GM23338 (cell line): ENCODE measurements at regions not wholly inside any gene's neighbourhood (a gene's known extent, or its start where the extent isn't known, plus 50 kb on each side); places are given as distances from the start of the nearest gene placed in this dataset.

Source experiments
- ATAC-seq: fragments of 200-7000 bp; cut with Tn5 transposase; 3 replicates; pipeline ENCODE4 v1.9.1; 2020
- DNase-seq: peaks from one replicate; pipeline ENCODE4 v3.0.0-alpha.2; 2015; ENCODE audit warnings: low spot score
- H2AFZ ChIP-seq: fragments of 200-600 bp; sonication (generic); 2 replicates; pipeline ENCODE4 v1.8.0; 2016; ENCODE audit warnings: antibody characterized with exemption, mild to moderate bottlenecking, moderate library complexity
- H3F3A ChIP-seq: fragments of 200-600 bp; sonication (generic); replicated peaks from 2 replicates; pipeline ENCODE4 v1.8.0; 2017; ENCODE audit warnings: antibody characterized with exemption, mixed run types, low read depth
- H3K27ac ChIP-seq: fragments of 200-600 bp; sonication (generic); 2 replicates; pipeline ENCODE4 v1.6.1; 2016; ENCODE audit warnings: low read depth
- H3K27me3 ChIP-seq: fragments of 200-600 bp; sonication (generic); 2 replicates; pipeline ENCODE4 v1.8.0; 2016; ENCODE audit warnings: mild to moderate bottlenecking, mixed run types, moderate library complexity; ENCODE audit not compliant: insufficient read depth
- H3K36me3 ChIP-seq: fragments of 200-600 bp; sonication (generic); 2 replicates; pipeline ENCODE4 v1.8.0; 2016; ENCODE audit warnings: mild to moderate bottlenecking; ENCODE audit not compliant: insufficient read depth
- H3K4me1 ChIP-seq: fragments of 200-600 bp; sonication (generic); 2 replicates; pipeline ENCODE4 v1.8.0; 2016; ENCODE audit warnings: mild to moderate bottlenecking, moderate library complexity; ENCODE audit not compliant: insufficient read depth
- H3K4me2 ChIP-seq: fragments of 200-600 bp; sonication (generic); 2 replicates; pipeline ENCODE4 v1.7.1; 2017; ENCODE audit warnings: mixed run types
- H3K4me3 ChIP-seq: fragments of 200-600 bp; sonication (generic); 2 replicates; pipeline ENCODE4 v1.6.1; 2016; ENCODE audit warnings: mixed run types
- H3K79me2 ChIP-seq: fragments of 200-600 bp; sonication (generic); replicated peaks from 2 replicates; pipeline ENCODE4 v1.8.0; 2017; ENCODE audit warnings: mild to moderate bottlenecking; ENCODE audit not compliant: insufficient read depth
- H3K9me2 ChIP-seq: fragments of 200-600 bp; sonication (generic); 2 replicates; pipeline ENCODE4 v1.8.0; 2017; ENCODE audit not compliant: insufficient read depth
- H4K20me1 ChIP-seq: fragments of 200-600 bp; sonication (generic); replicated peaks from 2 replicates; pipeline ENCODE4 v1.8.0; 2017; ENCODE audit warnings: mild to moderate bottlenecking; ENCODE audit not compliant: insufficient read depth
- H3K27ac Mint-ChIP-seq: 2 replicates; pipeline ENCODE4 v1.8.0; 2020; ENCODE audit warnings: inconsistent platforms, mild to moderate bottlenecking, moderate library complexity, mixed read lengths
- H3K27me3 Mint-ChIP-seq: 3 replicates; pipeline ENCODE4 v1.8.0; 2022; ENCODE audit warnings: low read depth, mild to moderate bottlenecking, moderate library complexity, mixed read lengths, inconsistent platforms; ENCODE audit not compliant: insufficient read depth, poor library complexity
- H3K36me3 Mint-ChIP-seq: 3 replicates; pipeline ENCODE4 v1.8.0; 2021; ENCODE audit warnings: low read depth, mild to moderate bottlenecking, inconsistent platforms, moderate library complexity, mixed read lengths
- H3K4me1 Mint-ChIP-seq: 3 replicates; pipeline ENCODE4 v1.8.0; 2020; ENCODE audit warnings: mild to moderate bottlenecking, inconsistent platforms, mixed read lengths
- H3K4me3 Mint-ChIP-seq: 3 replicates; pipeline ENCODE4 v1.8.0; 2021; ENCODE audit warnings: moderate library complexity, mild to moderate bottlenecking, inconsistent platforms, mixed read lengths
- H3K9me3 Mint-ChIP-seq: 3 replicates; pipeline ENCODE4 v1.8.0; 2020; ENCODE audit warnings: moderate library complexity, mild to moderate bottlenecking, inconsistent platforms, mixed read lengths
- CREB1 ChIP-seq: fragments of 250-450 bp; sonication (Bioruptor Pico); IDR thresholded peaks from 2 replicates; pipeline ENCODE4 v1.5.0; 2020; ENCODE audit warnings: low read depth, mild to moderate bottlenecking, moderate library complexity
- EZH2 ChIP-seq: fragments of 200-600 bp; sonication (generic); IDR thresholded peaks from one replicate; pipeline ENCODE4 v1.8.0; 2017; ENCODE audit warnings: antibody characterized with exemption, mild to moderate bottlenecking, low read depth; ENCODE audit not compliant: unreplicated experiment
- EZH2phosphoT487 ChIP-seq: fragments of 200-600 bp; sonication (generic); IDR thresholded peaks from one replicate; pipeline ENCODE4 v1.8.1; 2018; ENCODE audit warnings: antibody characterized with exemption; ENCODE audit not compliant: unreplicated experiment
- JUNB ChIP-seq: IDR thresholded peaks from one replicate; pipeline ENCODE4 v1.6.1; 2016; ENCODE audit warnings: antibody characterized with exemption; ENCODE audit not compliant: unreplicated experiment
- NANOG ChIP-seq: IDR thresholded peaks from 2 replicates; pipeline ENCODE4 v1.6.1; 2016; ENCODE audit warnings: antibody characterized with exemption, borderline replicate concordance
- POLR2AphosphoS5 ChIP-seq: IDR thresholded peaks from 2 replicates; pipeline ENCODE4 v1.6.1; 2016; ENCODE audit warnings: antibody characterized with exemption, low read depth
- STAT1 ChIP-seq: IDR thresholded peaks from one replicate; pipeline ENCODE4 v1.6.1; 2016; ENCODE audit warnings: antibody characterized with exemption; ENCODE audit not compliant: unreplicated experiment
- ZNF114 ChIP-seq: fragments of 250-450 bp; sonication (Bioruptor Pico); IDR thresholded peaks from 2 replicates; pipeline ENCODE4 v1.5.0; 2020; ENCODE audit warnings: mild to moderate bottlenecking, moderate library complexity
- ZNF331 ChIP-seq: fragments of 250-450 bp; sonication (Bioruptor Pico); IDR thresholded peaks from 2 replicates; pipeline ENCODE4 v1.5.0; 2020; ENCODE audit warnings: low read depth, mild to moderate bottlenecking, moderate library complexity
- ZNF462 ChIP-seq: fragments of 250-450 bp; sonication (Bioruptor Pico); IDR thresholded peaks from 2 replicates; pipeline ENCODE4 v1.5.0; 2020; ENCODE audit warnings: mild to moderate bottlenecking, moderate library complexity
- TF ChIP-seq, protein P1 (sequence below), 2 experiments: fragments of 200-600 bp in 1 of 2; sonication (generic) in 1 of 2; conservative IDR thresholded peaks; 2 replicates each; pipeline versions ENCODE4 v1.5.1 to v1.6.1; 2016 to 2017; ENCODE audit warnings: antibody characterized with exemption in 2 of 2, low read depth in 2 of 2, mild to moderate bottlenecking in 2 of 2, moderate library complexity in 1 of 2
- TF ChIP-seq, protein P2 (sequence below): IDR thresholded peaks from one replicate; pipeline ENCODE4 v1.6.1; 2018; ENCODE audit warnings: antibody characterized with exemption; ENCODE audit not compliant: unreplicated experiment
- TF ChIP-seq, protein P3 (sequence below): IDR thresholded peaks from 2 replicates; pipeline ENCODE4 v1.6.1; 2016; ENCODE audit warnings: antibody characterized with exemption

DNA sequence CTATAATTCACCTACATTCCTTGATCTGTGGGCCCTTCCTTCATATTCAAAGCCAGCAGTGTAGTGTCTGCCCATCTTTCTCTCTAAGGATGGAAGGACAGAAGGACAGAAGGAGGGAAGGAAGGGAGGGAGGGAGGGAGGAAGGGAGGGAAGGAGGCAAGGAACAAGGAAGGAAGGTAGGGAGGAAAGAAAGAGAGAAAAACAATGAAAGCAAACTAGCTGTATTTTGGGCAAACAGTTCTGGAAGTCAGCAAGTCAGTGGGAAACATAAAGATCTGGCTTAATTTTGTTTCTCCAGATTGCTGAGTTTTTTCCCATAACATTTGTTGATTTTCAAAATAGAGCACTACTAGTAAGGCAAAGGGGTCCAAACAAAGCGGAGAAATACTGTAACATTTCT lies 555.2 kb upstream of the EPHA5 start:
- DNase-seq (no peak), ATAC-seq (no peak)
- no peaks in the 10 kb centered on the region for H3K36me3 ChIP-seq
- no peaks in the 10 kb centered on the region for H3K9me2 ChIP-seq
- H3K27ac ChIP-seq, result no peak overlapping the region
- TF ChIP-seq, protein P1, sequence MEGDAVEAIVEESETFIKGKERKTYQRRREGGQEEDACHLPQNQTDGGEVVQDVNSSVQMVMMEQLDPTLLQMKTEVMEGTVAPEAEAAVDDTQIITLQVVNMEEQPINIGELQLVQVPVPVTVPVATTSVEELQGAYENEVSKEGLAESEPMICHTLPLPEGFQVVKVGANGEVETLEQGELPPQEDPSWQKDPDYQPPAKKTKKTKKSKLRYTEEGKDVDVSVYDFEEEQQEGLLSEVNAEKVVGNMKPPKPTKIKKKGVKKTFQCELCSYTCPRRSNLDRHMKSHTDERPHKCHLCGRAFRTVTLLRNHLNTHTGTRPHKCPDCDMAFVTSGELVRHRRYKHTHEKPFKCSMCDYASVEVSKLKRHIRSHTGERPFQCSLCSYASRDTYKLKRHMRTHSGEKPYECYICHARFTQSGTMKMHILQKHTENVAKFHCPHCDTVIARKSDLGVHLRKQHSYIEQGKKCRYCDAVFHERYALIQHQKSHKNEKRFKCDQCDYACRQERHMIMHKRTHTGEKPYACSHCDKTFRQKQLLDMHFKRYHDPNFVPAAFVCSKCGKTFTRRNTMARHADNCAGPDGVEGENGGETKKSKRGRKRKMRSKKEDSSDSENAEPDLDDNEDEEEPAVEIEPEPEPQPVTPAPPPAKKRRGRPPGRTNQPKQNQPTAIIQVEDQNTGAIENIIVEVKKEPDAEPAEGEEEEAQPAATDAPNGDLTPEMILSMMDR (conservative IDR thresholded peaks at IDR 0.05; ENCODE audit: low read depth in 2 of 2), result no peak
- no peak for TF ChIP-seq NANOG
- no peak for TF ChIP-seq POLR2AphosphoS5
- no peak for TF ChIP-seq ZNF114 (CRISPR knock-in tag)
- no peak for TF ChIP-seq STAT1
- TF ChIP-seq ZNF331 (CRISPR knock-in tag), result no peak
- TF ChIP-seq ZNF462 (CRISPR knock-in tag), result no peak
- TF ChIP-seq, protein P2, sequence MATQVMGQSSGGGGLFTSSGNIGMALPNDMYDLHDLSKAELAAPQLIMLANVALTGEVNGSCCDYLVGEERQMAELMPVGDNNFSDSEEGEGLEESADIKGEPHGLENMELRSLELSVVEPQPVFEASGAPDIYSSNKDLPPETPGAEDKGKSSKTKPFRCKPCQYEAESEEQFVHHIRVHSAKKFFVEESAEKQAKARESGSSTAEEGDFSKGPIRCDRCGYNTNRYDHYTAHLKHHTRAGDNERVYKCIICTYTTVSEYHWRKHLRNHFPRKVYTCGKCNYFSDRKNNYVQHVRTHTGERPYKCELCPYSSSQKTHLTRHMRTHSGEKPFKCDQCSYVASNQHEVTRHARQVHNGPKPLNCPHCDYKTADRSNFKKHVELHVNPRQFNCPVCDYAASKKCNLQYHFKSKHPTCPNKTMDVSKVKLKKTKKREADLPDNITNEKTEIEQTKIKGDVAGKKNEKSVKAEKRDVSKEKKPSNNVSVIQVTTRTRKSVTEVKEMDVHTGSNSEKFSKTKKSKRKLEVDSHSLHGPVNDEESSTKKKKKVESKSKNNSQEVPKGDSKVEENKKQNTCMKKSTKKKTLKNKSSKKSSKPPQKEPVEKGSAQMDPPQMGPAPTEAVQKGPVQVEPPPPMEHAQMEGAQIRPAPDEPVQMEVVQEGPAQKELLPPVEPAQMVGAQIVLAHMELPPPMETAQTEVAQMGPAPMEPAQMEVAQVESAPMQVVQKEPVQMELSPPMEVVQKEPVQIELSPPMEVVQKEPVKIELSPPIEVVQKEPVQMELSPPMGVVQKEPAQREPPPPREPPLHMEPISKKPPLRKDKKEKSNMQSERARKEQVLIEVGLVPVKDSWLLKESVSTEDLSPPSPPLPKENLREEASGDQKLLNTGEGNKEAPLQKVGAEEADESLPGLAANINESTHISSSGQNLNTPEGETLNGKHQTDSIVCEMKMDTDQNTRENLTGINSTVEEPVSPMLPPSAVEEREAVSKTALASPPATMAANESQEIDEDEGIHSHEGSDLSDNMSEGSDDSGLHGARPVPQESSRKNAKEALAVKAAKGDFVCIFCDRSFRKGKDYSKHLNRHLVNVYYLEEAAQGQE, result no peak
- no peak for TF ChIP-seq JUNB
- TF ChIP-seq, protein P3, sequence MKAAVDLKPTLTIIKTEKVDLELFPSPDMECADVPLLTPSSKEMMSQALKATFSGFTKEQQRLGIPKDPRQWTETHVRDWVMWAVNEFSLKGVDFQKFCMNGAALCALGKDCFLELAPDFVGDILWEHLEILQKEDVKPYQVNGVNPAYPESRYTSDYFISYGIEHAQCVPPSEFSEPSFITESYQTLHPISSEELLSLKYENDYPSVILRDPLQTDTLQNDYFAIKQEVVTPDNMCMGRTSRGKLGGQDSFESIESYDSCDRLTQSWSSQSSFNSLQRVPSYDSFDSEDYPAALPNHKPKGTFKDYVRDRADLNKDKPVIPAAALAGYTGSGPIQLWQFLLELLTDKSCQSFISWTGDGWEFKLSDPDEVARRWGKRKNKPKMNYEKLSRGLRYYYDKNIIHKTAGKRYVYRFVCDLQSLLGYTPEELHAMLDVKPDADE, result no peak
- no peak for TF ChIP-seq CREB1 (CRISPR knock-in tag)
- TF ChIP-seq EZH2, result no peak
- TF ChIP-seq EZH2phosphoT487, result no peak
- no peak overlapping the region for H3K4me3 ChIP-seq
- H3K36me3 Mint-ChIP-seq, result no peaks in the 10 kb centered on the region
- no peaks in the 10 kb centered on the region for H3F3A ChIP-seq
- no peak overlapping the region for H3K4me2 ChIP-seq
- no peak overlapping the region for H3K4me3 Mint-ChIP-seq
- no peaks in the 10 kb centered on the region for H3K9me3 Mint-ChIP-seq
- H2AFZ ChIP-seq, result no peak overlapping the region
- H3K4me1 ChIP-seq, result no peaks in the 10 kb centered on the region
- H3K79me2 ChIP-seq, result no peaks in the 10 kb centered on the region
- H4K20me1 ChIP-seq, result no peaks in the 10 kb centered on the region
- H3K4me1 Mint-ChIP-seq, result no peaks in the 10 kb centered on the region
- no peaks in the 10 kb centered on the region for H3K27me3 Mint-ChIP-seq
- no peaks in the 10 kb centered on the region for H3K27me3 ChIP-seq
- no peak overlapping the region for H3K27ac Mint-ChIP-seq
